ENCODE measurements at regions not wholly inside any gene's neighbourhood (a gene's known extent, or its start where the extent isn't known, plus 50 kb on each side); places are given as distances from the start of the nearest gene placed in this dataset.

- CTCF ChIA-PET (ENCODE audit: partially characterized antibody) = interaction anchor here (0.8 to 2.8 kb wide), 6 partner anchors 9 to 446 kb away, joined by 3 to 13 read pairs (median 3); no protein-coding TSS in a partner anchor
These were observed 304.4 kb upstream of the TGFBR2 start for GRCh38 chr3:30302027-30302426.

More at GRCh38 chr3:30302027-30302426, 304.4 kb upstream of the TGFBR2 start:
- 89% methylated on average over 5 of the region's 5 CpGs; no CpG with 5 or more reads in 1 of the 2 experiments for WGBS, 2 experiments (ENCODE audit: extremely low coverage in 1 of 2, insufficient coverage in 1 of 2, insufficient read length in 1 of 2, insufficient replicate concordance in 2 of 2, low coverage in 1 of 2, low lambda C conversion rate in 2 of 2, missing lambda C conversion rate in 1 of 2)
- H3K36me3 ChIP-seq (ENCODE audit: control insufficient read depth in 2 of 4, insufficient read depth in 4 of 4, low read length in 3 of 4) = peaks cover 0 to 4% (median 0%) of the 10 kb centered on the region in 4 experiments; a peak in 2 of 8 replicates
- no peak overlapping the region for H2AK5ac ChIP-seq (ENCODE audit: low read depth, low read length)
- H3K18ac ChIP-seq (ENCODE audit: extremely low read depth, low read length) = no peak overlapping the region
- H3K56ac ChIP-seq (replicated peaks; ENCODE audit: insufficient read length, low read depth, low read length) = no peak overlapping the region
- no peaks in the 10 kb centered on the region for H3K79me2 ChIP-seq (ENCODE audit: control insufficient read depth in 1 of 2, insufficient read depth in 2 of 2, low read length in 2 of 2)
- H3K9ac ChIP-seq (replicated peaks in 1 of 4; ENCODE audit: extremely low read depth in 1 of 4, low read depth in 3 of 4, low read length in 3 of 4) = no peak overlapping the region
- H3K14ac ChIP-seq (ENCODE audit: insufficient read length) = no peak overlapping the region
- H2AFZ ChIP-seq (ENCODE audit: low read length) = no peak overlapping the region
- no peak overlapping the region for H3K4me2 ChIP-seq (ENCODE audit: insufficient read depth in 1 of 2, low read depth in 2 of 2, low read length in 2 of 2)
- H2BK120ac ChIP-seq (replicated peaks; ENCODE audit: low read depth, low read length) = no peak overlapping the region
- no peaks in the 10 kb centered on the region for H3K4me1 ChIP-seq (replicated peaks in 1 of 4; ENCODE audit: control insufficient read depth in 3 of 4, insufficient read depth in 4 of 4, low read length in 3 of 4)
- no peak overlapping the region for H2BK20ac ChIP-seq (ENCODE audit: low read length)
- H4K5ac ChIP-seq (ENCODE audit: insufficient read length, low read depth, low read length) = no peak overlapping the region
- FAIRE-seq = no peak
- peaks cover 2 to 4% of the 10 kb centered on the region in 2 experiments; a peak in 3 of 4 replicates for H3K9me3 ChIP-seq (ENCODE audit: insufficient read depth in 2 of 2, low read depth in 1 of 2, low read length in 1 of 2)
- TF ChIP-seq SP4 (IDR thresholded peaks at IDR 0.05; ENCODE audit: low read length) (no peak), CTBP2 (IDR thresholded peaks at IDR 0.05; ENCODE audit: borderline replicate concordance, insufficient read depth, insufficient read length, low read length) (no peak), SAP30 (IDR thresholded peaks at IDR 0.05; ENCODE audit: insufficient read depth, insufficient replicate concordance, low read length) (no peak), KDM4A (IDR thresholded peaks at IDR 0.05; ENCODE audit: low read depth, low read length, severe bottlenecking) (no peak), ATF2 (IDR thresholded peaks at IDR 0.05; ENCODE audit: low read length) (no peak), YY1 (IDR thresholded peaks at IDR 0.05; ENCODE audit: low read depth, low read length) (no peak), SP2 (IDR thresholded peaks at IDR 0.05; ENCODE audit: low read length) (no peak)
- no peak overlapping the region for H2BK5ac ChIP-seq (ENCODE audit: low read depth, low read length)
- H4K20me1 ChIP-seq (replicated peaks in 1 of 2; ENCODE audit: control insufficient read depth in 1 of 2, insufficient read depth in 2 of 2, low read length in 2 of 2) = no peaks in the 10 kb centered on the region
- H3K27me3 ChIP-seq (replicated peaks in 1 of 4; ENCODE audit: control insufficient read depth in 3 of 4, extremely low read depth in 1 of 4, insufficient read depth in 3 of 4, low read length in 3 of 4) = no peaks in the 10 kb centered on the region
- no peak overlapping the region for H3K23ac ChIP-seq (ENCODE audit: insufficient read length)
- no peaks in the 10 kb centered on the region; the same call in 1 of the 2 replicates for H3K23me2 ChIP-seq (ENCODE audit: low read depth, low read length)
- POLR2A ChIA-PET (ENCODE audit: partially characterized antibody) = no interaction called here
- no peak overlapping the region for H3K4me3 ChIP-seq (ENCODE audit: extremely low read depth in 1 of 4, insufficient read depth in 2 of 4, low read depth in 3 of 4, low read length in 4 of 4)
- DNase-seq (ENCODE audit: low read depth in 1 of 2, low spot score in 2 of 2) = no peak
- H3K4ac ChIP-seq (replicated peaks; ENCODE audit: insufficient read length, low read depth, low read length) = no peak overlapping the region
- H4K91ac ChIP-seq (replicated peaks; ENCODE audit: insufficient read length, low read length) = no peak overlapping the region
- no peak overlapping the region for H4K8ac ChIP-seq (ENCODE audit: extremely low read depth, insufficient read depth, low read length)
- no peak overlapping the region for H3K27ac ChIP-seq (ENCODE audit: low read depth, low read length)
- H2BK15ac ChIP-seq (ENCODE audit: low read length) = no peak overlapping the region
- H3K79me1 ChIP-seq (ENCODE audit: low read depth, low read length) = no peaks in the 10 kb centered on the region
- no peak overlapping the region for H2BK12ac ChIP-seq (ENCODE audit: low read depth, low read length)
